GM21717 (cell line): ENCODE measurements at regions not wholly inside any gene's neighbourhood (a gene's known extent, or its start where the extent isn't known, plus 50 kb on each side); places are given as distances from the start of the nearest gene placed in this dataset.
"Not testable (repeated sequence)": the region's sequence is repeated elsewhere in the genome, so short reads cannot be mapped to it uniquely, and the experiment has no call there.

Experiments used
- ATAC-seq: cut with Tn5 transposase; IDR thresholded peaks from one replicate; pipeline ENCODE4 v1.9.1; 2021; ENCODE audit warnings: mild to moderate bottlenecking, moderate library complexity; ENCODE audit not compliant: unreplicated experiment

DNA sequence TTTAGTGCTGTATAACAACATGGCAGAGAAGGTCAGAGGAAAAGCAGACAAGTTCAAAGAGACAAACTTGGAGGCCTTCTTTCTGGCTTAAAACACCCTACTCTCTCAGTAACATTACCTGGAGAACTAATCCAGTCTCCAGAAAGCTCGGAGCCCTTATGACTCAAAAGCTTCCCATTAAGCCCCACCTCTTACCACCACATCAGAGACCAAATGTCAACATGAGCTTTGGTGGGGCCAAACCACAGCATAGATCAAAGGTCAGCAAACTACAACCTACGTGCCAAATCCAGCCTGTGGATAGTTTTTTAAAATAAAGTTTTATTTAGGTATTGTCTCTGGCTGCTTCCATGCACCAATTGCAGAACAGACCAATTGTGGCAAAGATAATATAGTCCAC, 589.9 kb downstream of the DNAH5 start:
- ATAC-seq: no peak

DNA sequence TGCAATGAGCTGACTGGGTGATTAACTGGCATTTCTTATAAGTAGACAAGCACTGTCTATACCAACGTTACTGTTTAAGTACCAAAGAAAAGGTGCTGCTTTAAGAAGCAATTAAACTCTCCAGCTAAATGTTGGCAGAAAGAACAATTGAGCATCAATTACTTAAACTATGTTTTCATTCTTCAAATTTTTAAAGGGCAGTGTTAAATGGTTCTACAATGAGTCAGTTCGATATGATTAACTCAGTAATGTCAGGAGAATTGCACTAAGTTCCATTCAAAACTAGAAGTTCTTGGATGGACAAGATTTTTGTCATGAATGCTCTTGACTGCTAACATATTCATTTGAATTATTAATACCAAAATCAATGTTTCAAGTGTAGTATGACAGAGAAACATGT, 593.7 kb downstream of the DNAH5 start:
- no peak for ATAC-seq

DNA sequence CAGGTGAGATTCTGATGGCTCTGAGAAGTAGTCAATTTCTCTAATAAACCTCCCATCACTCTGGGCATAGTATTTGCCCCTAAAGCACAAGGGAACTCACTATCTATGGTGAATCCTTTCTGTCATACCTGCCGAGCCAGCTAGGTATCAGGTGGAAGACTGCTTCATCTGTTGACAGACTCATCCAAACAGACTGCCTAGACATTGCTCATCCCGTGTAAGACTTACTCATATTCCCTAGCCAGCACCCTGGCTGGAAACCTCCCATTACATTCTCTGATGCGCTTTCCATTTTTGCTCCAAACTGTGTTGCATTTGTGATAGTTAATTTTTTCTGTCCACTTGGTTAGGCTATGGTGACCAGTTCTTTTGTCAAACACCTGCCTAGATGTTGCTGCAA, 595.9 kb downstream of the DNAH5 start:
- no peak for ATAC-seq

DNA sequence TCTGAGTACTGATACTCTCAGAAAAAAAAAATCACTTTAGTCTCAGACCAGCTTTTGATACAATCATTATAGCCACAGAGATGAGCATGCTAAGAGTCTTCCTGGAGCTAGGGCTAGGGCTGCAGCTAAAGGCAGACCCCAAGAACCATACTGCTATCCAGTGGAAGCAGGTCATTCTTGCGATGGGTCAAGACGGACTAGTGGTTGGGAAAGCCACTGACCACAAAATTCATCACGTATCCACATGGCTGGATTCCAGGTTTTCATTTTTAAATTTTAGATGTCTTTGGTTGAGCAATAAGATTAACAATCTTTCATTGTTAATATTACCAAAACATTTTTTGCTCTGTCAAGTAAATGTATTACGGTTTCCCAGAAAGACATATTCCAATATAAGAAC, 598.1 kb downstream of the DNAH5 start:
- ATAC-seq: no peak

DNA sequence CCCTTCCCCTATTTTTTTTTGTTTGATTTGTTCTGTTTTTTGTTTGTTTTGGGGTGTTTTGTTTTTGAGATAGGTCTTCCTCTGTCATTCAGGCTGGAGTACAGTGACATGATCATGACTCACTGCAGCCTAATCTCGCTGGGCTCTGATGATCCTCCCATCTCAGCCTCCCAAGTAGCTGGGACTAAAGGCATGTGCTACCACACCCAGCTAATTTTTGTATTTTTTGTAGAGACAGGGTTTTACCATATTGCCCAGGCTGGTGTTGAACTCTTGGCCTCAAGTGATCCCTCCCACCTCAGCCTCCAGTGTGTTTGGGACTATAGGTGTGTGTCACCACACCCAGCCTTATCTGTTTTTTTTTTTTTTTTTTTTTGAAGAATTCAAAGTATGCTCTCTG, 605.4 kb downstream of the DNAH5 start:
- no peak for ATAC-seq

DNA sequence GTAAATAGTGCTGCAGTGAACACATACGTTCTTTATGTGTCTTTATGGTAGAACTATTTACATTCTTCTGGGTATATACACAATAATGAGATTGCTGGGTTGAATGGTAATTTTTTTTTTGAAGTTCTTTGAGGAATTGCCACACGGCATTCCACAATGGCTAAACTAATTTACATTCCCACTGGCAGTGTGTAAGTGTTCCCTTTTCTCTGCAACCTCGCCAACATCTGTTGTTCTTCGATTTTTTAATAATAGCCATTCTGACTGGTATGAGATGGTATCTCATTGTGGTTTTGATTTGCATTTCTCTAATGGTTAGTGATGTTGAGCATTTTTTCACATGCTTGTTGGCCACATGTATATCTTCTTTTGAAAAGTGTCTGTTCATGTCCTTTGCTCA, 609.5 kb downstream of the DNAH5 start:
- not testable (repeated sequence) for ATAC-seq

DNA sequence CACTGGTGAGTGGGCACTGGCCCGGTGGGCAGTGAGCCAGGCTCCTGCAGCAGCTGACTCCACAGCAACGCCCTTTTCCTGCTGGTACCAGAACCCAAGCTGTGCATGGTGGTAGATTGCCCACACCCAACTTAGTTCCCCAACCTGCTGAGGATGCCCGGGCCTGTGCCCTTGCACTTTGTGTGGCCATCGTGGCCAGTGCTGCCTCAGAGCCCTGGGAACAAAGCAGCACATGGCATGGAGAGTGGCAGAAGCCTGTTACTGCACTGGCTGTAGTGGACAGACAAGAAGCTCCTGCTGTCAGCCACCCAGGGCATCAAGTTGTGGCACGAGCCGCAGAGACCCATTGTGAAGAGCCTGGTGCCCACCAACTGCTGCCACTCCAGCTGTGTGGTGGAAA, 612.9 kb downstream of the DNAH5 start:
- ATAC-seq: no peak

DNA sequence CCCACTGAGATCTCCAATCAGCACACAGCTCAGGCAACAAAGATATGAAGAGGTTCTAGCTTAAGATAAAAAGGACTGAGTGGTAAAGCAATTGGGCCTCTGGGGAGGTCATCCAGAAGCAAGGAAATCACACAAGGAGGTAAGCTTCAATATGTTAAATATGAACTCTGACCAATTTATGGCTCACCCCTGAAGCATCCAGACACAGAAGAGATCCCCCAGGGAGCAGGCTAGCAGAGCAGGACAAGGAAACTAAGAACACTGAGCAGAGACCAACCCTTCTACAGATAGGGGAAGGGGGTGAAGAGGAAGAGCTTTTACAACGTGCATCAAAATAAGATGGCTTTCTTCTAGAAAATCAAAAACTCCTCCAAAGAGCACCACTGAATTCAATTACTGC, 616.2 kb downstream of the DNAH5 start:
- ATAC-seq: no peak

DNA sequence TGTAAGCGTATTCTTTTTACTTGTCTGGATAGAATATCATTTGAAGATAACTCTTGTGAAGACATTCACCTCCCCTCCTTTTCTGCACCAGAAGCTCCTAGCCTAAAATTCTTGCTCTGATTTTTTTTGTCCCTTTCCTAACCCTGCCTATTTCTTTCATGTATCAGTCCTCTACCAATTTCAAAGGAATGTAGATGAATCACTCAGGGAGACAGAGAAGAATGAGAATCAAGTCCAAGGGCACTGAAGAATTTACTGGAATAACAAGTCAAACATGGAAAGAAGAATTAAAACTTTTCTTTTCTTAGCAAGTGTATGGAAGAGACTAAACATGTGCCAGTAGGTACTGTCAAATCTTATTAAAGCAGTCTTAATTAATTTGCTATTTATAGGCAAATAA, 618.7 kb downstream of the DNAH5 start:
- no peak for ATAC-seq

DNA sequence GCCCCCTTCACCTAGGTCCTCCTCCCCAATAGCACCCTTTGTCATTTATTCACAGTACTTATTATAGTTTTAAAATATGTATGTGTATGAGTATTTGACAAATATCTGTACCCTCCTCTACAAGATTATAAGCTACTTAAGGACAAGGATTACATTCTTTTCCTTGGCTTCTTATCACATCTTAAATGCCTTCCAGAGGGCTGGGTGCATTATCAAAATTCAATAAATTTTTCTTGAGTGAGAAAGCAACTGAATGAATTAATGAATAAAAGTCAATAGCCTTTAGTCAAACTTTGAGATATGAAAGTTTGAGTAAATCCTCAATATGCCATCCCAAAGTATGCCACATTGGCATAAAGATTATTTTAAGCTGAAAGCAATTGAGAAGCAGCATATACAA, 621.7 kb downstream of the DNAH5 start:
- ATAC-seq: no peak

DNA sequence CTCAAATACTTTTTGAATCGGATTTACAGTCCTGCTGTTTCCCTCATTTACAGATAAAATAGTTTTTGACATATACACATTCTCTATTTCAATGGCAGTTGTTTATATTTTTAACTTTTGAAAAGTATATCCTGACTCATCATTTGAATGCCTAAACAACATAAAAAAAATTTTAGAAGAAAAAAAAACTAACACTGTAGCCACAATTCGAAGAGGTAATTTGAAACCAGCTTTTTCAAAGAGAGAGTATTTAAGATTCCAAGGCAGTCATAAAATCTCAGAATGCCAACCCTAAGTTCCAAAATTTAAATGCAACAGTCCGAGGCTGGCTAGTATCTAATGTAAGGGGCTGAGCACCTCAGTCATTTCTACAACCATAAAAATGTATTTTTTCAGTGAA, 626.8 kb downstream of the DNAH5 start:
- no peak for ATAC-seq

DNA sequence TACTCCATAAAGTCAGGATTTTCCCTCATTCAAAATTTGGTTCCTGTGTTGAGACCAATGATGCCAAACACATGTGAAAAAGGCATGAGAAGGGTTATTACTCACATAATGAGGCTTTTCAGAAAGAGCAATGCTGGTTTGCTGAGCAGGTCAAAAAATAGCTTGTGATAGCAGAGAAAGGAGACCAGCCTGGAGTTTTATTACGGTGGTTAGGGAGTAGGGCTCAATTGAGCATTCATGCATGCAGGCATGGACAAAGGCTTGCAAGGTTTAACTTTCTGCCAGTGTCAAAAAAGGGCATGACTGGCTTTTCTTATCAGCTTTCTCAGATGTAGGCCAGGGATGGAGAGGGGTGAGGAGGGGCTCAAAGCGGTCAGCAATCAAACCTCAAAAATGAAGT, 628.3 kb downstream of the DNAH5 start:
- ATAC-seq: no peak

DNA sequence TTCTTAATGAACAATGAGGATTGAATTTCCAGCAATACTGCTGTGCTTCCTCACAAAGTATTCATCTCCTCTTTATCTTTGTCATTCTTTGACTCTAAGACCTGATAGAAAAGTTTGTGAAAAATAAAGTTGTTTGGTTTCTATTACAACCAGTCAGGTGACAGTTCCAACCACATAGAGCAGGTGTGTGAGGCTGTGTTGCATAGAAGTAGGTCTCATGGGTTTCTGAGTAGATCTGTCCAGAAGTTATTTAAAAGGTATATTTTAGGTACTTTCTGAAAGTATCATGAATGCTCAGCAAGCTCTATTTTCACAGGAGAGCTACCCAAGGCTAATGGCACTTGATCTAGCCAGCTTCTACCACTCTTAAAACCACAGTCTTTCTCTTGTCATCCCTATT, 637.0 kb downstream of the DNAH5 start:
- no peak for ATAC-seq

DNA sequence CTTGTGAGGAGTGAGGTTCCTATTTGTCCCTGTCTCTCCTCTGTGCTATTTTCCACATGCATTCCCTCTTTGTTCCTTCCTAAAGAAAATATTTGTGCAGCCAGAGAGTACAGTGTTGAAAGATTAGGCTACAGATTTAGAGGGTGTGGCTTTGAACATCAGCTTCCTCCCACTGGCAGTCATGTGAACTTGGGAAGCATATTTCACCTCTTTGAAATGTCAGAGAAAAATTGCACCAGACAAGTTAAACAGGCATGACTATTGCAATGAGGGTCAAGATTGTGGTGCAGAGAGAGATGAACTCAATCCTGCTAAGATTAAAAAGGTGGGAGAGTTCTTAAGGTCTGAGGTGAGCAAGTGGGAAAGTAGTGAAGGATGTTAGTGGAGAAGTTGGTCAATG, 641.0 kb downstream of the DNAH5 start:
- ATAC-seq: no peak

DNA sequence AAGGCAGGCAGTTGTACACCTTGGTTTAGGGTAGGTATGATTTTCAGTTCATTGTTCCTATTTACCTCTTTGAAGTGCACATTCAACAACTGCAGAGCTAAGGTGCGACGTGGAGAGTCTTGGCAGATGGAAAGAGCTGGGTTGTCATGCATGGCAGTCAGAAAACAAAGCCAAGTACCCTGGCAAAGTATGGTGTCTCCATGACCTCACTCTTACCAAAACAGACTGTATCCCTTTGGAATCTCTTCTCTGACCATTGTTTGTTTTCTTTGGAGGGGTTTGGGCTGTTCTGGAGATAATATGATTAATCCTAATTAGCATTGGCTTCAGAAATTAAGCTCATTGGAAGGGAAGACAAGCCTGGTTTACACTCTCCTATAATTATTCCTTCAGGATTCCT, 665.7 kb downstream of the DNAH5 start:
- ATAC-seq: no peak

DNA sequence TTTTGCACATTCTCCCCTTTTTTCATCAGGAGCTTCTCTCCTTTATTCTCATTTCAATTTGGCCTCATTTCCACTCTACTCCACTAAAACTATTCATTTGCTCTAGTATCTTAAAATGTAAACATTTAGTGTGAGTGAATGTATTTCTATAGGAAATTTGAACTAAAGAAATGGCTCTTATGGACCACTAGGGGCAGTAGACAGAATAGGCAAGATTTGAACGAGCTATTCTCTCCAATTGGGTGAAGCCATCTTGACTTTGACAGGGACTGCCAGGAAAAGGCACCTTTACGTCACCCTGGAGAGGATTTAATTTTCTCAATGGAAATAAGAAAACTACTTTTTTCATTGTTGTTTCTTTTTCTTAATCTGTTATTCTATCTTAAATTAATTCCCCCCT, 666.3 kb downstream of the DNAH5 start:
- ATAC-seq: no peak

DNA sequence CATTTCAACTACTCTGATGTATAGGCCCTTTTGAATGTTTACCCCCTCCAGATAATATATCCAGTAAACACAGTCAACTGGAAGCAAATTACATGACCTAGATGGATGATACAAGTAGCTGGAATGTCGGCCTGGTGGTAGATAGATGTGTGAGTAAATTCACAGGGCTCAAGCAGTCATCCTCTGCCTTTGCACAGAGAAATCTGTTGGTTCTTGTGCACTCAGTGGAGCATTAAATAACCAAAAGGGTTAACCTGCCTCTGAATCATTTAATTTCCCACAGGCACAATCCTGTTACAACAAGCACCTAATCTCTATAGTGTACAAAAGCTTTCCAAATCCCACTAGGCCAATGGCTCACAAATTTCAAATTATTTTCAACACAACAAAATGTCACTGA, 668.3 kb downstream of the DNAH5 start:
- ATAC-seq: no peak

DNA sequence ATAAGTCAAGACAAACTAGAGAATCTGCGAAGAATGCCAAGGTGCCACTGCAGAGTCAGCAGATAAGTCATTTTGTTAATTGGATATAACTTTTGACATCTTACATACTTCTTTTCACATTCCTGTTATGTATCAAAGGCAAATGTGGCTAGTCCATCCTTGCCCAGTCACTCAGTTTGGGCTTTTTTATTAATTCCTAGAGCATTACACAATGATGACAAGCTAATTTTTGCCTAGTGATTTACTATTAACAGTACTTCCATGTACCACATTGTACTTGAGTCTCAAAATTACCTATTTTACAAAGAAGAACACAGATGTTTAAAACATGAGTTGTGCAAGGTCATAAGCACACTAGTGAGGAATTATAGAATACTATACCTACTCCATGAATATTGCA, 680.8 kb downstream of the DNAH5 start:
- no peak for ATAC-seq

DNA sequence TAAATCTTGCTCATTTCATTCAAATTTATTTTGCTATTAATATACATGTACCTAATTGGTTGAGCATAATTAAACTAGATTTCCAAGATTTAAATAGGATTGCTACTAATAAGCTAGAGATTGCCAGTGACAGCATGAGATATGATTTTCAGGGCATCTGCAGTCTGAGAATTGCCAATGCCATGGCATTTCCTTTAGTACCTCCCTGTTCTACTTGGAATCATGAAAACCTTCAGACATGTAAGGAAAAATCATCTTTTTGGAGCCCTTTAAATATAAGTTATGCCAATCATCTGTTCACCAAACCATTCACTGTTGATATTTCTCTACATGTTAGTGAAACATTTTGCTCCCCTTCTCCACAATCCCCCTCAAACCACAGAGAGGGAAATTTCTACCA, 691.4 kb downstream of the DNAH5 start:
- no peak for ATAC-seq

DNA sequence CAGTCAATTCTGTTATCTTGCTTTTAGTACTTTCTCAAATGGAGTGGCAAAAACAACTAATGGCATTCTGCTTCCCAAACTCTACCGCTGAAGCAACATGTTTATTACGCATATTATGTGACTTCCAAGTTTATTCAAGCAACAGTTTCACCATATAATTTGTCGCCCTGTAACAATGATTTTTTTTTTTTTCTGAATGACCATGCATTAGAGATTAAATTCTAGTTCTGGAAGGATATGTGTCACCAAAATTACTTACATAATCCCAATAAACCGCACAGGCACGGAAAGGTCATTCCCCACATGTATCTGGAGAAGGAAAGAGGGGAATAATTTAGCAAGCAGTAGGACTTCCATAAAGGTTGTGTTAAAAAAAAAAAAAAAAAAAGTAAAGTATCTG, 691.8 kb downstream of the DNAH5 start:
- no peak for ATAC-seq

DNA sequence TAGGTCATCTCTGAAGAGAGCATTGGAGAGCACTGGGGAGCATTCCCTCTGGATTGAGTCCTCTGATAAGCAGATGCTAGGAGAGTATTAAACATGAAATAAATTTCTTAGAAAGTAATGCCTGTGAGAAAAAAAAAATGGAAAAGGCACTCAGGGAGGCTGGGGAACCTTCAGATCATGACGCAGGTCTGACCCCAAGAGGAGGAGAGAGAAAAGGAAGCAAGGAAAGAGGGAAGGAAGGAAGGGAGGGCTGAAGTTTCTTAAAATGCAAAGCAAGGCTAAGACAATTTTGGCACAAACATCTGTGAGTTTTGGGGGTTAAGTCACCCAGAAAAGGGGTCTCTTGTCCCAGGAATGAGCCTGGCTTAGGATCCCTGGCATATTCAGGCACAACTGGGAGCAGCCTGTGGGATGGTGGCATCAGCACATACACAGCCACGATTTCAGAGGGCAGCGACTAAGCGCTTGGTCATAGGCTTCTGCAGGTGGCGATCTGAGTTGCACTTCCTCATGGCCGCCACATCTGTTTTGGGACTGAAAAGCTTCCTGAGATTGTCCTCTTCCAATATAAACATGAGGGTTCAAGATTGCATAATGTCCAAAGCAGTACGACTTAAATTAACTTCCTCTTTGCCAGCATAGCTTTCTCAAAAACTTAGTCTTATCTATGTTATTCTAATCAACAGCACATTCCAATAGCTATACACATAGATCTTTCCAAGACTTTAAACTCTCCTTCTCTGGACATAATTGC, 692.7 kb downstream of the DNAH5 start:
- no peak for ATAC-seq

DNA sequence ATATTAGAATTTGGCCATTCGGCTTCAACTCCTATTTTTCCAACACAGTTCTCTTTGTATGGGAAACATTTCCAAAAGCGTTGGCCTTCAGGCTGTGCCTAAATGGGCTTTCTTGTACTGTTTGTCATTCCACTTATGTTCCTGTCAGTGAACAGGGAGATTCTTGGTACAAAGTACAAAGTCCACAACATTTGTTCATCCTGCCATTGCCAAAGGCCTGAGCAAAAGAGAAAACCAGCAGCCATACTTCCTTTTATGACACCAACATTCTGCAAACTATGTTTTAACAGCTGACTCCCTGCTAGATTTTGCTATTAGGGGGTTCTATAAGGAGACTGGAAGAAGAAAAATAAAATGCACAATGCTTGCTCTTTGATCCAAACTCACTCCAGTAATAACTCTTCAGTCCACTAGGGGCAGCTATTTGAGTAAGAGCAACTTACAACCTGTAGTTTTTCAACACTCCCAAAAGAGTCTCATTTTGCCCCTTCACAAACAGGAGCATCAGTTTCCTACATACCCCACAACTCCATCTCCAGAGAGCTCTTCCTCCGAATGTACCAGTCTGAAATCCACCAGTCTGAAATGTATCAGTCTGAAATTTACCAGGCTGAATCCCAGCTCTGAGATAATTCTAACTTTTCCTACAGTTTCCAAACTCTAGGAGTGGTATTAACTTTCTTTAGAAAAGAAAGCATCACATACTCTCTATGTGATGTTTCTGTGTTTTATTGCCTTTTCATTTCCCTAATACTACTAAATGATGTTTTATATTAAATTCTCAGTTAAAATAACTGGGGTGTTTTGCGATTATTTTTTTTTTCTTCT, 693.8 kb downstream of the DNAH5 start:
- peak; percentile 77 for ATAC-seq

DNA sequence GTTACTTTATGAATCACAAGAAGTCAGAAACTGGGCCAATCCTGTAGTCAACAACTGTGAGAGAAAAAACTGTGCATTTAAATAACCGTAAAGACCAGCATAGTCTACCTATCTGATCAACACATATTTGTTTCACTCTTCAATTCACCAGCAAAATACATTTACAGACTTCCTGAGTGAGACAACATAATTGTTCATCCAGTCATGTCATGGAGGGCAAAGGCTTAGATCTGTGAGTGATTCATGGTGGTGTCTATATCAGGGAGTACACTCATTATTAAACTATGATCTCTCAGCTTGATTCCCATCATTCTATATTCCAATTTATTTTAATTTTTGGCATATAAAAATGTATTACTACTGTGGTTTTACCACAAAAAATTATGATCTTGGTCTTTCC, 694.6 kb downstream of the DNAH5 start:
- ATAC-seq: no peak
